DND-41 (cell line): ENCODE measurements at regions not wholly inside any gene's neighbourhood (a gene's known extent, or its start where the extent isn't known, plus 50 kb on each side); places are given as distances from the start of the nearest gene placed in this dataset.

Source experiments
- EZH2 ChIP-seq: IDR thresholded peaks from 3 replicates; pipeline ENCODE4 v1.6.1; 2012; ENCODE audit warnings: borderline replicate concordance, low read depth, mild to moderate bottlenecking, moderate library complexity, low read length, inconsistent platforms; ENCODE audit not compliant: severe bottlenecking
- TF ChIP-seq, protein P1 (sequence below): IDR thresholded peaks from 2 replicates; pipeline ENCODE4 v1.5.1; 2012; ENCODE audit warnings: borderline replicate concordance, low read length, moderate library complexity, mild to moderate bottlenecking; ENCODE audit not compliant: poor library complexity, severe bottlenecking; ENCODE audit errors: extremely low read depth

DNA sequence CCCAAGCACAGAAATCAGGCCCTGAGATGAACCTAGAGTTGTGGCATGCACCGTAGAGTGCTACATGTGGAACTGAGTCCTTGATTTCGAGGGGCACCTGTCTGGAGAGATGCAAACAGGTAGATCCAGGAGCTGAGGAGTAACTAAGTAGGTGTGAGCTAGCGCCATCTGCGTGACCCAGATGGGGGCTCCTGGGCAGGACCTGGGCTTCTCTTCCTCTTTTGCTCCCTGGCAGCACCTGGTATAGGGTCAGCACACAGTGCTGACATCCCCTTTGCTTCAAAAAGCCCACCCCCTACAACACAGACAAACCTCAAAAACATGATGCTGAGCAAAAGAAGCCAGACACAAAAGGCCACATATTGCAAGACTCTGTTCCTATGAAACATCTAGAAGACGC lies 65.8 kb downstream of the PITPNM2 start:
- TF ChIP-seq, protein P1, sequence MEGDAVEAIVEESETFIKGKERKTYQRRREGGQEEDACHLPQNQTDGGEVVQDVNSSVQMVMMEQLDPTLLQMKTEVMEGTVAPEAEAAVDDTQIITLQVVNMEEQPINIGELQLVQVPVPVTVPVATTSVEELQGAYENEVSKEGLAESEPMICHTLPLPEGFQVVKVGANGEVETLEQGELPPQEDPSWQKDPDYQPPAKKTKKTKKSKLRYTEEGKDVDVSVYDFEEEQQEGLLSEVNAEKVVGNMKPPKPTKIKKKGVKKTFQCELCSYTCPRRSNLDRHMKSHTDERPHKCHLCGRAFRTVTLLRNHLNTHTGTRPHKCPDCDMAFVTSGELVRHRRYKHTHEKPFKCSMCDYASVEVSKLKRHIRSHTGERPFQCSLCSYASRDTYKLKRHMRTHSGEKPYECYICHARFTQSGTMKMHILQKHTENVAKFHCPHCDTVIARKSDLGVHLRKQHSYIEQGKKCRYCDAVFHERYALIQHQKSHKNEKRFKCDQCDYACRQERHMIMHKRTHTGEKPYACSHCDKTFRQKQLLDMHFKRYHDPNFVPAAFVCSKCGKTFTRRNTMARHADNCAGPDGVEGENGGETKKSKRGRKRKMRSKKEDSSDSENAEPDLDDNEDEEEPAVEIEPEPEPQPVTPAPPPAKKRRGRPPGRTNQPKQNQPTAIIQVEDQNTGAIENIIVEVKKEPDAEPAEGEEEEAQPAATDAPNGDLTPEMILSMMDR = no peak
- TF ChIP-seq EZH2 = no peak
